Epithelial cell of prostate (primary cell): ENCODE measurements at regions not wholly inside any gene's neighbourhood (a gene's known extent, or its start where the extent isn't known, plus 50 kb on each side); places are given as distances from the start of the nearest gene placed in this dataset.
"Not testable (repeated sequence)": the region's sequence is repeated elsewhere in the genome, so short reads cannot be mapped to it uniquely, and the experiment has no call there.

ENCODE experiments used
- DNase-seq: peaks from one replicate; pipeline ENCODE4 v3.0.0-alpha.2; 2011; ENCODE audit warnings: low read depth, low spot score
- H3K27ac ChIP-seq: fragments of 450-650 bp; 2 replicates; pipeline ENCODE4 v1.5.1; 2017; ENCODE audit warnings: mild to moderate bottlenecking

- no peak for DNase-seq
- H3K27ac ChIP-seq = no peak overlapping the region
Observed at GRCh38 chr11:43130616-43131015, 181.2 kb upstream of the API5 start.

DNA sequence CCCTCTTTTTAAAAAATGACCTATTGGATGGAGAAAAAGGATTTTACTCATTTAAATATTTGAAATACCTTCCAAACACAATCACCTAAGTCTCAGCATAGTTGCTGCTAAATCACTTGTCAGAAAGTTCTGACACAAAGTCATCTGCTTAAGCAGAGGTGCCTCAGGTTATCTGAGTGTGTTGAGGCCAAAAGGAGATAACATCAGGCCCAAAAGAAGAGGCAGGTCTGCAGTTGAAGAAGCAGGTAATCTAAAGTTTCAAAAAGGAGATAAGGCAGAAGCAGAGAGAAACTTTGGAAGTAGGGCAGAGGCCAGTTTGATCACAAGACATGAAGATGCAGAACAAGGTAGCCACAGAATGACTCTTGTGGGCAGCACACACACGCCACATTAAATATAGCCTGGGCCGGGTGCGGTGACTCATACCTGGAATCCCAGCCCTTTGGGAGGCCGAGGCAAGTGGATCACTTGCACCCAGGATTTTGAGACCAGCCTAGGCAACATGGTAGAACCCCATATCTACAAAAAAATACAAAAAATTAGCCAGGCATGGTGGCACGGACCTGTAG, 175.7 kb upstream of the API5 start:
- no peak for DNase-seq
- no peak overlapping the region for H3K27ac ChIP-seq

DNA sequence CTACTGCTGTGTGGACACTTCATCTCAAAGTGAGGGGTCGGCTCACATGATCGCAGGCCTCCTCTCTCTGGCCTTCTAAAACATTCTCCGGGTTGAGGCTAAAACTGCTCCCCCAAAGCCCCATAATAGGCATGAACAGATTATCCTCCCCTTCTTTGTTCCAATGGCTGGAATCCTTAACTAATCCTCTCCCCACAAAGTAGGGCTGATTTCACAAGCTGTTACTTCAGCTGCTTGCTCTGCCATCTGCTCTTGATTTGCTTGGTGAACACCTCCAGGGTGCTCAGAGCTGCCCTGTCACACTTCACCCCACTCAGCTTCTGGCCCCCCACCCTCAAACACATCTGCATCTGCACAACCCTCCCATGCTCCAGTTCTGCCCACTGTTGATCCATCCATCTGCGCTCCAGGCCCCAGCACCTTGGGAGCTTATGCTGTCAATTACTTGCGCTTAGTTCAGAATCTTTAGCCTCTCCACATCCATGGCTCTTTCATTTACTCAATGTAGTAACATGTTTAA, 173.1 kb upstream of the API5 start:
- no peak for DNase-seq
- H3K27ac ChIP-seq = no peak overlapping the region

GRCh38 chr11:43145653-43146052, 166.1 kb upstream of the API5 start:
- no peak for DNase-seq
- no peak overlapping the region for H3K27ac ChIP-seq

DNA sequence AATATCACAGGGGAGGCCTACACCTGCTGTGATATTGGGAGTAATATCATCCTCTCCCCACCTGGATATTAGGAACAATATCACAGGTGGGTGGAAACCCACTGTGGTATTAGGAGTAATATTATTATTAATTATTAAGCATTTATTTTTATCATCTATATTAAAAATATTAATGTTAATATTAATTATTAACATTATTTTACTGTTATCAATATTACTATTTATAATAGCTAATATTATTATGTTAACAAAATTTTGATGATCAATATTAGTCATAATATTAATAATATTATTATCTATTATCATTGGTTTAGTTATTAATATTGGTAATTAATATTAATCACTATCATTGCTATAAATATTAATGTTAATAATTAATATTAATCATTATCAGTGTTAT, 161.1 kb upstream of the API5 start:
- H3K27ac ChIP-seq = no peak overlapping the region
- DNase-seq = no peak

- no peak overlapping the region for H3K27ac ChIP-seq
- no peak for DNase-seq
Observed at GRCh38 chr11:43164831-43165230, 147.0 kb upstream of the API5 start.

DNA sequence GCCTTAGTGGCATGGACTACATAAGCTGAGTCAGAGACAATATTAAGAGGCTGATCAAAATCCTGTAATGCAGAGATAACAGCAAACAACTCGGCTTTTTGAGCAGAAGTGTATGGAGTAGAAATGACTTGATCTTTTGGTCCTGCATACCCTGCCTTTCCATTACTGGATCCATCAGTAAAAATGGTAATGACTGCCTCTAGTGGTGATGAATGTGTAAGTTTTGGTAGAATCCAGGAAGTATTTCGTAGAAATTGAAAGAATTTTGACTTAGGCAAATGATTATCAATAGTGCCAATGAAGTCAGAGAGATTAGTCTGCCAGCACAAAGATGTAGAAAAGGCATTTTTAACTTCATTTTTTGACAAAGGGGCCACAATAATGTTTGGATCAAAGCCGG, 146.4 kb upstream of the API5 start:
- not testable (repeated sequence) for DNase-seq, H3K27ac ChIP-seq

- not testable (repeated sequence) for DNase-seq, H3K27ac ChIP-seq
Observed at GRCh38 chr11:43168241-43168640, 143.6 kb upstream of the API5 start.

- no peak overlapping the region for H3K27ac ChIP-seq
- no peak for DNase-seq
Observed at GRCh38 chr11:43172477-43172876, 139.3 kb upstream of the API5 start.

DNA sequence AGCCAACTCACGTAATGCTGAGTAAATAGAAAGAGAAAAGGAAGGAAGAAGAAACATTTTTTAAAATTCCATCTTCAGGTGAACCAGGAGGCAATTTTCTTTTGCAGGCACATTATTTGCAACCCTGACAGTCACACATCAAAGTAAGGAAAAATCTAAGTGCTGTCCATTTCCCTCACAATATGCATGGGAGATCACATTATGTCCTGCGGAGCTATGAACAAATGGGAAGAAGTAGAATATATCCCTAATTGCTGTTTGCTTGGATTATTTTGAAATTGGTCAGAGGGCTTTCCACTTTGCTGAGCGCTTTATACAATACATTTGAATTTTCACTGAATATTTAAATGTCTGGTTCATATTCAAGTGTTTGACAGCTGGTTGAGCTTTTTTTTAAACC, 133.8 kb upstream of the API5 start:
- no peak for DNase-seq

DNA sequence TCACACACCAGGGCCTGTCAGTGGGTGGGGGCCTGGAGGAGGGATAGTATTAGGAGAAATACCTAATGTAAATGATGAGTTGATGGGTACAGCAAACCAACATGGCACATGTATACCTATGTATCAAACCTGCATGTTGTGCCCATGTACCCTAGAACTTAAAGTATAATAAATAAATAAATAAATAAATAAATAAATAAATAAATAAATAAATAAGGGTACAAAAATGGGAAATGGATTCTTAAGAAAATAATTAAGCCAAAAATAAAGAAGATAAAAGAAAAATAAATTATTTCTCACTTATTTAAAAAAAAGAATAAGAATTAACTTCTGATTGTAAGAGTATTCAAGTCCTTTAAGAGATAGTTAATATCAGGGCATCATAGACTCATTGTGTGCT, 117.3 kb upstream of the API5 start:
- H3K27ac ChIP-seq, DNase-seq: not testable (repeated sequence)

More for the DNA sequence above, 133.8 kb upstream of the API5 start:
- H3K27ac ChIP-seq = no peak overlapping the region

DNA sequence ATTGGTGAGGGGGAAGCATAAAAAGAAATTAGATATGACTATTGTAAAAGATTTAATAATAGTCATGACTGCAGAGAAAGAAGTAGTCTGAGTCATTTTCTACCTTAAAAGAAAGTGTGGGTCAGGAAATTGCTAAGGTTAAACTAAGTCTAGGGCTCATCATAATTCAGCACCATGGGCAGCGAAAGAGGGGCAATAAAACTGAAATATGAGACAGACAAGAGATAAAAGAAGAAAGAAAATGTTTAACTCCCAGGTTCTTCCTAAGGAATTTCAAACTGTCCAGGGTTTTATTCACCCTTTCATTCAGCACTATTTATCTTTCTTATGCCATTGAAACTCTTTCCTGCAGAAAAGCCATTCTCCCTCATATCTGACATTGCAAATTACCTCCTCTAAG, 114.4 kb upstream of the API5 start:
- no peak overlapping the region for H3K27ac ChIP-seq
- no peak for DNase-seq

GRCh38 chr11:43200031-43200430, 111.8 kb upstream of the API5 start:
- H3K27ac ChIP-seq = no peak overlapping the region

DNA sequence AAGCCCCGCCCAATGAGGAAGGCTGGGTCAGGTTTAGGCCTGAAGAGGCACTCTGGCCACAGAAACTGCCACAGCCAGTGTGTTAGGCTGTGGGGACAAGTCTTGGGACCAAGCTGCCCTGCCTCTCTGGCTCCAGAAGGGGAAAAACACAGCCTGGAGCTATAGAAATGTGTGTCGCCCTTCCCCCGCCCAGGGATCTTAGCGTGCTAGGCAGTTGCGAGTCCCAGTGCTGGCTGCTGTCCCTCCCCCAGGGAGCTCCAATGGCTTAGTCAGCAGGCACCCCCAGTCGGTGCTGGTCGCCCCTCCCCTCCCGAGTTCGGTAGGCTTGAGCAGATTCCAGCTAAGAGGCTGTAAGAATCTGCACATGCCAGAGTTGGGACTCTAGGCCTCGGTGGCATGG, 99.5 kb upstream of the API5 start:
- DNase-seq = no peak
- H3K27ac ChIP-seq = no peak overlapping the region

More at GRCh38 chr11:43200031-43200430, 111.8 kb upstream of the API5 start:
- DNase-seq = no peak

- no peak for DNase-seq
- H3K27ac ChIP-seq = no peak overlapping the region
Observed at GRCh38 chr11:43214471-43214870, 97.3 kb upstream of the API5 start.

DNA sequence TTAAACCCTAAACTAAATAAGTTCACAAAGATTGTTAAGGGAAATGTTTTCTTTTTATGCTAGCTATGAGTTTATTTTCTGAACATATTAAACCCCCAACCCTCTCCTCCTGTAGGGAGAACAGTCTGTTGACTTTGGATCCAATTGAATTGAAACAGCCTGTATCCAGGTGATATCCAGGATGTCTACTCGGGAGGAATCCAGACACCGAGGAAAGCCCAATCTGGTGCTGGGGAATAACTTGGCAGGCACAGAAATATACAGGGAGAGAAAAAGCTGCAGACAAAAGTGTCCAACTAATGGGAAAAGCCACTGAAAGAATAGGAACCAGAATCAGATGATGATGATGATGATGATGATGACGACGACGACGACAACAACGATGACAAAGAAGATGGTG, 93.9 kb upstream of the API5 start:
- no peak overlapping the region for H3K27ac ChIP-seq
- no peak for DNase-seq

DNA sequence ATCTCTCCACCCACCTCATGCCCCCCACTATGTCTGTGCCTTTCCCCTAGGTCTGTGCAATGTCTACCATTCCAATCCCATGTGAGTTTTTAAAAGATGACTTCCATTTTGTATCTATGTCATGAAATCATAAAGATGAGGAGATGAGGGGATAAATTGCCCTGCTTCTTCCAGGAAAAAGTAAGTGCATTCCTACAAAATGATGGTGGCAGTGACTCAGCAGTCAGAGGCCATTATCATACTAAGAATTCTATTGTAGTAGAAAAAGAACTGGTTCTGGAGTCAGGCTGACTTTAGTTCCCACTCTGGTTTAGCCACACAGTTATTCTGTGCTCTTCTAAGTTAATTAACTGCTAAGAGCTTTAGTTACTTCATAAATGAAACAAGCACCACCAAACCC, 89.6 kb upstream of the API5 start:
- DNase-seq = no peak

GRCh38 chr11:43223026-43223425, 88.8 kb upstream of the API5 start:
- DNase-seq = no peak
- H3K27ac ChIP-seq = no peak overlapping the region

More for the DNA sequence above, 89.6 kb upstream of the API5 start:
- no peak overlapping the region for H3K27ac ChIP-seq

DNA sequence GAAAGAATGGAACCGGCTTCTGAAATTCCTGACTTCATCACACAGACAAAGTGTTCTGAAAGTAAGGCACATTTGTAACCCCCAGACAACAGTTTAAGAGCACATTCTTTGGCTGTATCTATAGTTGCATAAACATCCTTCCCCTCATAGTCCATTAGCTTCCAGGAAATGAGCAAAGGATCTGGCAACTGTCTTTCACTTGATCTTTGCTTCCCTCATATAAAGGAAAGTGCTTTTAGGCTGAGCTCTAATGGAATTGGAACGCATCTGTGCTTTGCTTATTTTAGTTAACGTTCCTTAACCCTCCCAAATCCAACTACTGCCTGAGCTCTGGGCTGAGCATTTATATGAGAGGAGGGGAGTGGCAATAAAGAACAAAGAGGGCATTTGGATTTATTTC, 76.9 kb upstream of the API5 start:
- no peak for DNase-seq
- no peak overlapping the region for H3K27ac ChIP-seq

DNA sequence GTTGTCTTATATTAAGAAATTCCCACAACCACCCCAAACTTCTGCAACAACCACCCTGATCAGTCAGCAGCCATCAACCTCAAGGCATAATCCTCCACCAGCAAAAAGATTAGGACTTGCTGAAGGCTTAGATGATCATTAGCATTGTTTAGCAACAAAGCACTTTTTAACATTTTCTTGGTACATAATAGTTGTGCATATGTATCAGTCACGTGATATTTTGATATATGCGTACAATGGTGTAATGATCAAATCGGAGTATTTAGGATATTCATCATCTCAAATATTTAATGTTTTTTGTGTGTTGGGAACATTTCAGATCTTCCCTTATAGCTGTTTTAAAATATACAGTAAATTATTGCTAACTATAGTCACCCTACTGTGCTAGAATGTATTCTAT, 73.5 kb upstream of the API5 start:
- no peak for DNase-seq
- no peak overlapping the region for H3K27ac ChIP-seq

DNA sequence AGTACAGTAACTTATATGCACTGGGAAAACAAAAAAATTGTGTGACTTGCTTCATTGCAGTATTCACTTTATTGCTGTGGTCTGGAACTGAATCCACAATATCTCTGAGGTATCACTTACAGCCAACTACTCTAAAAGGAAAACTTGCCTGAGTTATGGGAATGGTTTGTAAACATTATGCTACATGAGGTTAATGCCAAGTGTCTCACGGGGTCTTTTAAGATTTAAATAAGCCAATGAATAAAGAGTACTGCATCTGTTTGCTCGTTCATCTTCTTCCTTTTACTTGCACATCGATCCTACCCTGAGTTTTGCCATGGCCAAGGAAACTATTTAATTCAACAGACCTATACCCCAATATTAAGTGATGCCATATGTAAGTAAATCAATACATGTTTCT, 72.0 kb upstream of the API5 start:
- no peak for DNase-seq
- H3K27ac ChIP-seq = no peak overlapping the region

DNA sequence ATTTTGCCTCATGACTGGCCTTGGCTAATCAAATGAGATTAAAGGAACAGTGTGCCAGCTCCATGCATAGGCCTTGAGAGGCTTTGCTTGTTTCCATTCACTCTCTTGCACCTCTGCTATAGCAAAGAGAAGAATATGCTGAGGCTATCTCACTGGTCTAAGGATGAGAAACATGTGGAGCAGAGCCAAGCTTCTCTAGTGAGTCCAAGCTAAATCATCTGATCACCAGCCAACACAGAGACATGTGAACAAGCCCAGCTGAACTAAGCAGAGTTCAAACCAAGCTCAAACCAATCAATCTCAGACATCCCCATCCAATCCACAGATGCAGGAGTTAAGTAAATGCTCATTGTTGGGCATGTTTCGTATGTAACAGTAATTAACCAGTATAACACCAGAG, 69.4 kb upstream of the API5 start:
- DNase-seq = no peak
- H3K27ac ChIP-seq = no peak overlapping the region

- DNase-seq = no peak
- no peak overlapping the region for H3K27ac ChIP-seq
Observed at GRCh38 chr11:43243927-43244326, 67.9 kb upstream of the API5 start.
